K562 (cell line): ENCODE measurements at regions not wholly inside any gene's neighbourhood (a gene's known extent, or its start where the extent isn't known, plus 50 kb on each side); places are given as distances from the start of the nearest gene placed in this dataset.

Source experiments
- TEAD2 ChIP-seq: fragments of 450-650 bp; IDR thresholded peaks from 2 replicates; pipeline ENCODE4 v1.6.1; 2016; ENCODE audit warnings: missing genetic modification characterization, control low read depth, missing compliant biosample characterization
- ZNF318 ChIP-seq, 2 experiments: fragments of 450-650 bp; IDR thresholded peaks; 2 replicates each; pipeline ENCODE4 v1.6.1; 2016; ENCODE audit warnings: mild to moderate bottlenecking in 2 of 2, borderline replicate concordance in 1 of 2, low read depth in 1 of 2, moderate library complexity in 1 of 2
- ZNF764 ChIP-seq: fragments of 250-450 bp; sonication (Bioruptor Pico); IDR thresholded peaks from 2 replicates; pipeline ENCODE4 v1.4.0; 2020; ENCODE audit warnings: low read depth, mild to moderate bottlenecking, moderate library complexity

DNA sequence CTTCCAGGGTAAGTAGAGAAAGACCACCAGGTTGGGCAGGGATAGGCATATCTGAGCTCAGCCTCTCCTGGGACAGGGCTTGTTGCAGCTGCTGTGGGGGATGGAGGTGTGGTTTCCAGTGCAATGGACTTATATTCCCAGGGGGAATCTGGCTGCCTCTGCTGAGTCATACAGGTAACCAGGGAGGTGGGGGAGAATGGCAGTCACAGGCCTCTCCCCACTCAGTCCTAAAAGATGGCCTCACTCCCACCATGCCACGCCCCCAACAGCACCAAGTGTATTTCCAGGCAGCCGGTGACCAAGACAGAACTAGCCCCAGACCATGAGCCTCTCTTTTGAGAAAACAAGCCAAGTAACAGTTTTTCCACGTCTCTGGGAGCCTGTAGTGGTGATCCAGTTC lies 1240.7 kb downstream of the BRINP3 start (continued):
- TF ChIP-seq ZNF318 (IDR thresholded peaks at IDR 0.05; ENCODE audit: borderline replicate concordance in 1 of 2, low read depth in 1 of 2), result no peak
- TF ChIP-seq TEAD2 (tag), result no peak
- TF ChIP-seq ZNF764 (CRISPR knock-in tag), result no peak
